Neural cell (in vitro differentiated cells): ENCODE measurements at regions not wholly inside any gene's neighbourhood (a gene's known extent, or its start where the extent isn't known, plus 50 kb on each side); places are given as distances from the start of the nearest gene placed in this dataset.

ENCODE experiments used
- H2AFZ ChIP-seq: fragments of 200-600, 300-800 bp; sonication (generic), shearing (Covaris generic); 2 replicates; pipeline ENCODE4 v1.6.0; 2014; ENCODE audit warnings: low read depth, mild to moderate bottlenecking, antibody characterized with exemption, low read length, moderate library complexity
- H3F3A ChIP-seq: fragments of 200-600 bp; shearing (Covaris generic); 2 replicates; pipeline ENCODE4 v1.6.1; 2016; ENCODE audit warnings: mild to moderate bottlenecking, moderate library complexity, mixed read lengths, antibody characterized with exemption, low read length; ENCODE audit not compliant: insufficient read depth, poor library complexity, severe bottlenecking
- H3K27ac ChIP-seq: fragments of 200-600, 300-800 bp; sonication (generic), shearing (Covaris generic); 2 replicates; pipeline ENCODE4 v1.5.1; 2014; ENCODE audit warnings: mild to moderate bottlenecking, low read length, moderate library complexity
- H3K27me3 ChIP-seq: fragments of 300-800, 200-600 bp; sonication (generic), shearing (Covaris generic); 2 replicates; pipeline ENCODE4 v1.6.0; 2014; ENCODE audit warnings: mild to moderate bottlenecking, low read depth, low read length, moderate library complexity; ENCODE audit not compliant: insufficient read depth
- H3K36me3 ChIP-seq: fragments of 300-800, 200-600 bp; sonication (generic), shearing (Covaris generic); 2 replicates; pipeline ENCODE4 v1.5.1; 2014; ENCODE audit warnings: mild to moderate bottlenecking, antibody characterized with exemption, low read length, moderate library complexity; ENCODE audit not compliant: insufficient read depth
- H3K4me2 ChIP-seq: fragments of 300-800, 200-600 bp; sonication (generic), shearing (Covaris generic); 2 replicates; pipeline ENCODE4 v1.6.0; 2014; ENCODE audit warnings: mild to moderate bottlenecking, low read length
- H3K4me3 ChIP-seq: fragments of 300-800, 200-600 bp; sonication (generic), shearing (Covaris generic); 2 replicates; pipeline ENCODE4 v1.5.1; 2014; ENCODE audit warnings: mild to moderate bottlenecking, low read length, moderate library complexity
- H3K79me2 ChIP-seq: fragments of 200-600 bp; shearing (Covaris generic); replicated peaks from 2 replicates; pipeline ENCODE4 v1.6.0; 2014; ENCODE audit warnings: mild to moderate bottlenecking, low read length, moderate library complexity; ENCODE audit not compliant: insufficient read depth
- H3K9ac ChIP-seq: fragments of 300-800, 200-600 bp; sonication (generic), shearing (Covaris generic); 2 replicates; pipeline ENCODE4 v1.6.1; 2016; ENCODE audit warnings: mild to moderate bottlenecking, low read length, mixed read lengths
- H3K9me2 ChIP-seq: fragments of 200-600 bp; shearing (Covaris generic); 2 replicates; pipeline ENCODE4 v1.6.1; 2016; ENCODE audit warnings: mild to moderate bottlenecking, low read length, mixed read lengths; ENCODE audit not compliant: insufficient read depth
- H3K9me3 ChIP-seq: fragments of 200-600, 300-800 bp; sonication (generic), shearing (Covaris generic); 2 replicates; pipeline ENCODE4 v1.6.1; 2016; ENCODE audit warnings: mild to moderate bottlenecking, mixed run types, low read length, moderate library complexity, mixed read lengths
- H4K20me1 ChIP-seq: fragments of 200-600 bp; shearing (Covaris generic); 2 replicates; pipeline ENCODE4 v1.6.1; 2016; ENCODE audit warnings: mild to moderate bottlenecking, mixed run types; ENCODE audit not compliant: insufficient read depth
- CTCF ChIP-seq: fragments of 450-650 bp; IDR thresholded peaks from 2 replicates; pipeline ENCODE4 v1.5.1; 2014; ENCODE audit warnings: antibody characterized with exemption, mild to moderate bottlenecking, moderate library complexity; ENCODE audit not compliant: poor library complexity, severe bottlenecking
- EP300 ChIP-seq: fragments of 450-650 bp; conservative IDR thresholded peaks from 2 replicates; pipeline ENCODE4 v1.6.1; 2014; ENCODE audit warnings: antibody characterized with exemption, mild to moderate bottlenecking, moderate library complexity; ENCODE audit not compliant: poor library complexity, severe bottlenecking
- EZH2 ChIP-seq: fragments of 200-600, 300-800 bp; shearing (Covaris generic), sonication (generic); IDR thresholded peaks from 2 replicates; pipeline ENCODE4 v1.6.1; 2014; ENCODE audit warnings: antibody characterized with exemption, low read length, borderline replicate concordance, mild to moderate bottlenecking; ENCODE audit not compliant: insufficient read depth, poor library complexity, severe bottlenecking
- MXI1 ChIP-seq: fragments of 450-650 bp; conservative IDR thresholded peaks from 2 replicates; pipeline ENCODE4 v1.6.1; 2014; ENCODE audit warnings: antibody characterized with exemption, mild to moderate bottlenecking; ENCODE audit not compliant: poor library complexity, severe bottlenecking
- POLR2AphosphoS5 ChIP-seq: IDR thresholded peaks from 2 replicates; pipeline ENCODE4 v1.6.1; 2012
- RAD21 ChIP-seq: fragments of 450-650 bp; conservative IDR thresholded peaks from 2 replicates; pipeline ENCODE4 v1.6.1; 2014; ENCODE audit warnings: antibody characterized with exemption, mild to moderate bottlenecking, moderate library complexity
- REST ChIP-seq: IDR thresholded peaks from 2 replicates; pipeline ENCODE4 v1.6.1; 2012; ENCODE audit warnings: borderline replicate concordance
- SMC3 ChIP-seq: fragments of 450-650 bp; conservative IDR thresholded peaks from 2 replicates; pipeline ENCODE4 v1.6.1; 2014; ENCODE audit warnings: antibody characterized with exemption, mild to moderate bottlenecking, moderate library complexity; ENCODE audit not compliant: poor library complexity
- TAF1 ChIP-seq: IDR thresholded peaks from 2 replicates; pipeline ENCODE4 v1.6.1; 2012; ENCODE audit warnings: low read depth

- TF ChIP-seq RAD21 (no peak), POLR2AphosphoS5 (no peak), EP300 (no peak), CTCF (no peak), EZH2 (no peak), REST (no peak), SMC3 (no peak), TAF1 (no peak), MXI1 (no peak)
- H3K9me3 ChIP-seq = no peaks in the 10 kb centered on the region
- no peaks in the 10 kb centered on the region for H3K36me3 ChIP-seq
Measured at GRCh38 chr3:188080091-188080490, 73.9 kb upstream of the LPP start.

GRCh38 chr3:188082031-188082430, 71.9 kb upstream of the LPP start:
- no peak overlapping the region for H3K9ac ChIP-seq

More at GRCh38 chr3:188080091-188080490, 73.9 kb upstream of the LPP start:
- no peak overlapping the region for H3K27ac ChIP-seq
- no peak overlapping the region for H3K9ac ChIP-seq
- no peaks in the 10 kb centered on the region for H3K9me2 ChIP-seq
- no peak overlapping the region for H3K4me3 ChIP-seq
- no peaks in the 10 kb centered on the region for H4K20me1 ChIP-seq
- no peak overlapping the region for H3K4me2 ChIP-seq
- H3K79me2 ChIP-seq = no peaks in the 10 kb centered on the region
- H3K27me3 ChIP-seq = no peaks in the 10 kb centered on the region
- H3F3A ChIP-seq = no peaks in the 10 kb centered on the region
- H2AFZ ChIP-seq = no peak overlapping the region

More at GRCh38 chr3:188082031-188082430, 71.9 kb upstream of the LPP start:
- Histone ChIP-seq H3K9me2 (no peaks in the 10 kb centered on the region), H3K4me2 (no peak overlapping the region), H3K4me3 (no peak overlapping the region), H3K27me3 (no peaks in the 10 kb centered on the region), H2AFZ (no peak overlapping the region), H3K9me3 (no peaks in the 10 kb centered on the region), H3K79me2 (no peaks in the 10 kb centered on the region), H4K20me1 (no peaks in the 10 kb centered on the region), H3K27ac (no peak overlapping the region), H3F3A (no peaks in the 10 kb centered on the region), H3K36me3 (no peaks in the 10 kb centered on the region)
- TF ChIP-seq EP300 (no peak), TAF1 (no peak), REST (no peak), CTCF (no peak), MXI1 (no peak), RAD21 (no peak)
